Transverse colon (tissue), 4 donors: ENCODE measurements at regions not wholly inside any gene's neighbourhood (a gene's known extent, or its start where the extent isn't known, plus 50 kb on each side); places are given as distances from the start of the nearest gene placed in this dataset.
"Not testable (repeated sequence)": the region's sequence is repeated elsewhere in the genome, so short reads cannot be mapped to it uniquely, and the experiment has no call there.

Experiments used
- DNase-seq: peaks from one replicate; pipeline ENCODE4 v3.0.0-alpha.2; 2019
- H3K27ac ChIP-seq, 4 donors: fragments of 200-600 bp; sonication (generic); 2 replicates each; pipeline ENCODE4 v1.5.1; 2016 to 2018; ENCODE audit warnings: inconsistent platforms in 4 of 4
- H3K27me3 ChIP-seq: fragments of 200-600 bp; sonication (generic); 2 replicates; pipeline ENCODE4 v1.5.1; 2017; ENCODE audit warnings: inconsistent platforms
- H3K36me3 ChIP-seq, 4 donors: fragments of 200-600 bp; sonication (generic); 2 replicates each; pipeline ENCODE4 v1.5.1; 2017 to 2019; ENCODE audit warnings: inconsistent platforms in 4 of 4
- H3K4me1 ChIP-seq, 4 donors: fragments of 200-600 bp; sonication (generic); 2 replicates each; pipeline ENCODE4 v1.5.1; 2017 to 2020; ENCODE audit warnings: inconsistent platforms in 4 of 4
- H3K4me3 ChIP-seq, 4 donors: fragments of 200-600 bp; sonication (generic); 1 replicate in 1 of 4; 2 replicates in 3 of 4; pipeline versions ENCODE4 v1.5.1 to v1.6.1; 2017 to 2019; ENCODE audit warnings: inconsistent platforms in 4 of 4
- H3K9me3 ChIP-seq, 2 donors: fragments of 200-600 bp; sonication (generic); 2 replicates each; pipeline ENCODE4 v1.5.1; 2017 to 2019; ENCODE audit warnings: inconsistent platforms in 2 of 2
- CTCF ChIP-seq, 5 experiments: fragments of 200-600 bp in 3 of 5; fragments of 450-650 bp in 2 of 5; sonication (generic) in 3 of 5; IDR thresholded peaks; 1 replicate in 2 of 5; 2 replicates in 3 of 5; pipeline ENCODE4 v1.5.1; 2016 to 2017; ENCODE audit warnings: antibody characterized with exemption in 5 of 5, inconsistent platforms in 3 of 5, mild to moderate bottlenecking in 2 of 5, moderate library complexity in 1 of 5
- EP300 ChIP-seq: sonication (generic); formaldehyde crosslinking; IDR thresholded peaks from one replicate; pipeline ENCODE4 v1.6.1; 2017; ENCODE audit warnings: antibody characterized with exemption, low read depth
- POLR2A ChIP-seq: fragments of 450-650 bp; IDR thresholded peaks from one replicate; pipeline ENCODE4 v1.6.1; 2016; ENCODE audit warnings: antibody characterized with exemption, mild to moderate bottlenecking, moderate library complexity
- POLR2AphosphoS5 ChIP-seq, 3 donors: sonication (generic); formaldehyde crosslinking; IDR thresholded peaks; one replicate each; pipeline ENCODE4 v1.6.1; 2016; ENCODE audit warnings: antibody characterized with exemption in 3 of 3
- WGBS, 2 donors: methylation state at CpG; one replicate each; pipeline ENCODE4 v1.1.5; 2018; ENCODE audit warnings: low coverage in 1 of 2; 5-methylcytosine and 5-hydroxymethylcytosine counted together
- in situ Hi-C, 4 donors: fragments of 200-750 bp; cut with MboI; loops; one replicate each; pipeline versions ENCODE4 v1.15.0 to v1.15.1; 2017; ENCODE audit warnings: low sequenced_read_pairs in 3 of 4, low pct_ligation_motif_present in 1 of 4, low pct_unique_long_range_greater_than_20kb in 1 of 4
- intact Hi-C: fragments of 100-400 bp; cut with DNase I; formaldehyde crosslinking; loops from one replicate; pipeline ENCODE4 v1.15.1; 2023; ENCODE audit warnings: low total_unique reads

- intact Hi-C loops: no loop called here
- no peak overlapping the region for H3K27ac ChIP-seq
- in situ Hi-C loops: no loop called here
- H3K4me3 ChIP-seq: no peak overlapping the region
- 60 to 61% methylated on average over 1 to 6 of the region's 6 CpGs for WGBS, 2 donors
- H3K27me3 ChIP-seq: peaks cover 17% of the 10 kb centered on the region
- no peaks in the 10 kb centered on the region for H3K9me3 ChIP-seq
- TF ChIP-seq POLR2A: no peak
- no peak for TF ChIP-seq CTCF (IDR thresholded peaks at IDR 0.05)
- TF ChIP-seq POLR2AphosphoS5 (IDR thresholded peaks at IDR 0.05): no peak
- no peak for TF ChIP-seq EP300
- no peaks in the 10 kb centered on the region for H3K4me1 ChIP-seq
- DNase-seq: no peak
- no peaks in the 10 kb centered on the region for H3K36me3 ChIP-seq
Measured at GRCh38 chr22:49392247-49392646, 435.4 kb downstream of the BRD1 start.

GRCh38 chr22:49391436-49391835, 436.2 kb downstream of the BRD1 start:
- DNase-seq: no peak
- Histone ChIP-seq H3K27me3 (peaks cover 17% of the 10 kb centered on the region), H3K36me3 (no peaks in the 10 kb centered on the region), H3K4me1 (no peaks in the 10 kb centered on the region), H3K4me3 (no peak overlapping the region), H3K27ac (no peak overlapping the region), H3K9me3 (no peaks in the 10 kb centered on the region)
- WGBS, 2 donors: 70 to 86% methylated on average over 6 to 18 of the region's 18 CpGs
- TF ChIP-seq CTCF (IDR thresholded peaks at IDR 0.05) (no peak), POLR2AphosphoS5 (IDR thresholded peaks at IDR 0.05) (no peak)
- in situ Hi-C loops: no loop called here
- intact Hi-C loops: no loop called here

- H3K27me3 ChIP-seq: peaks cover 17% of the 10 kb centered on the region
- intact Hi-C loops: no loop called here
- H3K4me3 ChIP-seq: no peak overlapping the region
- H3K36me3 ChIP-seq: no peaks in the 10 kb centered on the region
- DNase-seq: no peak
- H3K4me1 ChIP-seq: no peaks in the 10 kb centered on the region
- TF ChIP-seq CTCF (IDR thresholded peaks at IDR 0.05) (no peak), EP300 (no peak), POLR2AphosphoS5 (IDR thresholded peaks at IDR 0.05) (no peak), POLR2A (no peak)
- WGBS, 2 donors: 91 to 95% methylated on average over 7 of the region's 7 CpGs
- in situ Hi-C loops: no loop called here
- H3K9me3 ChIP-seq: no peaks in the 10 kb centered on the region
- no peak overlapping the region for H3K27ac ChIP-seq
Measured at GRCh38 chr22:49390954-49391353, 436.7 kb downstream of the BRD1 start.

GRCh38 chr22:49383909-49384308, 443.8 kb downstream of the BRD1 start:
- 40% methylated on average over 7 of the region's 7 CpGs; no CpG with 5 or more reads in 1 of the 2 donors for whole genome bisulfite sequencing, 2 donors
- intact Hi-C loops, H3K9me3 ChIP-seq, in situ Hi-C loops, DNase-seq, H3K27me3 ChIP-seq, H3K4me1 ChIP-seq, H3K27ac ChIP-seq, H3K4me3 ChIP-seq, H3K36me3 ChIP-seq: not testable (repeated sequence)

- no peak overlapping the region for H3K27ac ChIP-seq
- in situ Hi-C loops (no loop called here), intact Hi-C loops (no loop called here)
- H3K36me3 ChIP-seq: no peaks in the 10 kb centered on the region
- H3K9me3 ChIP-seq: no peaks in the 10 kb centered on the region
- H3K4me1 ChIP-seq: no peaks in the 10 kb centered on the region
- WGBS, 2 donors: 83% methylated on average over 6 of the region's 6 CpGs; no CpG with 5 or more reads in 1 of the 2 donors
- no peak overlapping the region for H3K4me3 ChIP-seq
- DNase-seq: no peak
- TF ChIP-seq CTCF (IDR thresholded peaks at IDR 0.05): no peak
- no peak for TF ChIP-seq POLR2AphosphoS5 (IDR thresholded peaks at IDR 0.05)
- TF ChIP-seq POLR2A: no peak
- TF ChIP-seq EP300: no peak
- peaks cover 4% of the 10 kb centered on the region for H3K27me3 ChIP-seq
Measured at GRCh38 chr22:49382451-49382735, 445.3 kb downstream of the BRD1 start.
